Mononuclear cell (primary cell): ENCODE measurements at regions not wholly inside any gene's neighbourhood (a gene's known extent, or its start where the extent isn't known, plus 50 kb on each side); places are given as distances from the start of the nearest gene placed in this dataset.
"Not testable (repeated sequence)": the region's sequence is repeated elsewhere in the genome, so short reads cannot be mapped to it uniquely, and the experiment has no call there.

Experiments used
- H3K27me3 ChIP-seq: 2 replicates; pipeline ENCODE4 v1.6.0; 2011; ENCODE audit warnings: low read length, control low read depth; ENCODE audit not compliant: insufficient read depth
- H3K4me1 ChIP-seq: 2 replicates; pipeline ENCODE4 v1.5.1; 2011; ENCODE audit warnings: mild to moderate bottlenecking, low read length, control low read depth; ENCODE audit not compliant: insufficient read depth
- H3K4me3 ChIP-seq: 2 replicates; pipeline ENCODE4 v1.5.1; 2011; ENCODE audit warnings: mild to moderate bottlenecking, low read length, moderate library complexity
- H3K9me3 ChIP-seq: 2 replicates; pipeline ENCODE4 v1.5.1; 2011; ENCODE audit warnings: low read depth, mild to moderate bottlenecking, control low read depth, low read length

- H3K27me3 ChIP-seq, H3K4me1 ChIP-seq, H3K4me3 ChIP-seq, H3K9me3 ChIP-seq: not testable (repeated sequence)
Observed at GRCh38 chr2:111401270-111402140, 280.8 kb downstream of the BCL2L11 start.

GRCh38 chr2:111402450-111402849, 281.7 kb downstream of the BCL2L11 start:
- H3K27me3 ChIP-seq, H3K4me1 ChIP-seq, H3K9me3 ChIP-seq, H3K4me3 ChIP-seq: not testable (repeated sequence)

GRCh38 chr2:111403287-111403686, 282.6 kb downstream of the BCL2L11 start:
- H3K4me3 ChIP-seq, H3K4me1 ChIP-seq, H3K27me3 ChIP-seq, H3K9me3 ChIP-seq: not testable (repeated sequence)

- not testable (repeated sequence) for H3K4me3 ChIP-seq, H3K27me3 ChIP-seq, H3K9me3 ChIP-seq, H3K4me1 ChIP-seq
Observed at GRCh38 chr2:111406616-111407015, 285.9 kb downstream of the BCL2L11 start.

GRCh38 chr2:111407632-111408194, 287.0 kb downstream of the BCL2L11 start:
- not testable (repeated sequence) for H3K4me1 ChIP-seq, H3K27me3 ChIP-seq, H3K9me3 ChIP-seq, H3K4me3 ChIP-seq

GRCh38 chr2:111410868-111411406, 290.2 kb downstream of the BCL2L11 start:
- not testable (repeated sequence) for H3K4me3 ChIP-seq, H3K27me3 ChIP-seq, H3K9me3 ChIP-seq, H3K4me1 ChIP-seq

- not testable (repeated sequence) for H3K9me3 ChIP-seq, H3K4me3 ChIP-seq, H3K27me3 ChIP-seq
- peaks cover 11% of the 10 kb centered on the region for H3K4me1 ChIP-seq
Observed at GRCh38 chr2:111411867-111412681, 291.4 kb downstream of the BCL2L11 start.

GRCh38 chr2:111412841-111413650, 292.3 kb downstream of the BCL2L11 start:
- not testable (repeated sequence) for H3K9me3 ChIP-seq, H3K4me3 ChIP-seq, H3K27me3 ChIP-seq
- H3K4me1 ChIP-seq, result peaks cover 11% of the 10 kb centered on the region

GRCh38 chr2:111413950-111414349, 293.2 kb downstream of the BCL2L11 start:
- H3K4me1 ChIP-seq, result peaks cover 11% of the 10 kb centered on the region
- not testable (repeated sequence) for H3K27me3 ChIP-seq, H3K9me3 ChIP-seq, H3K4me3 ChIP-seq

GRCh38 chr2:111415765-111416743, 295.3 kb downstream of the BCL2L11 start:
- peaks cover 11% of the 10 kb centered on the region for H3K4me1 ChIP-seq
- H3K9me3 ChIP-seq, H3K4me3 ChIP-seq, H3K27me3 ChIP-seq: not testable (repeated sequence)

GRCh38 chr2:111417026-111417425, 296.3 kb downstream of the BCL2L11 start:
- not testable (repeated sequence) for H3K4me1 ChIP-seq, H3K27me3 ChIP-seq, H3K4me3 ChIP-seq, H3K9me3 ChIP-seq

- H3K4me1 ChIP-seq, H3K4me3 ChIP-seq, H3K27me3 ChIP-seq, H3K9me3 ChIP-seq: not testable (repeated sequence)
Observed at GRCh38 chr2:111418091-111418875, 297.6 kb downstream of the BCL2L11 start.

GRCh38 chr2:111420074-111420473, 299.4 kb downstream of the BCL2L11 start:
- H3K9me3 ChIP-seq, H3K27me3 ChIP-seq, H3K4me3 ChIP-seq: not testable (repeated sequence)

More at GRCh38 chr2:111420074-111420473, 299.4 kb downstream of the BCL2L11 start:
- H3K4me1 ChIP-seq, result peaks cover 12% of the 10 kb centered on the region
